GM12874 (cell line): ENCODE measurements at regions not wholly inside any gene's neighbourhood (a gene's known extent, or its start where the extent isn't known, plus 50 kb on each side); places are given as distances from the start of the nearest gene placed in this dataset.

Experiments
- TF ChIP-seq, protein P1 (sequence below): IDR thresholded peaks from 2 replicates; pipeline ENCODE4 v1.5.1; 2011; ENCODE audit warnings: low read depth, mild to moderate bottlenecking, control low read depth, low read length, moderate library complexity; ENCODE audit not compliant: insufficient read depth

DNA sequence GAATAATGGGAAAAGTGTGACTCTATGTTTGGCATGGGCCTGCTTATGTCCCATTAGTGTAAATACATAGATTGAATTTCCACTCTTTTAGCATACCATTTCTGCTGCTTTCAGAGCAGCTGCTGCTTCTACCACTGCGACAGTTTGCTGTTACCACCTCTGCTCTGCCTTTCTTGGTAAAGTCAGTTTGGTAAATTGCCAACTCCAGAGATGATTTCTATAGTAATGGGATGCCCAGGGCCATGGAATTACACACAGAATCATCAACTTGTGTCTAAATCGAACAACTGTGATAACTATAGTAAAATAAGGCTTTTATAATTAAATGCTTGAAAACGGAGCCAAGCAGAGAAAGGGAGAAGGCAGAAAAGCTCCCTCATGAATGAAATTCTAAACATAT lies 168.4 kb upstream of the VEPH1 start:
- TF ChIP-seq, protein P1, sequence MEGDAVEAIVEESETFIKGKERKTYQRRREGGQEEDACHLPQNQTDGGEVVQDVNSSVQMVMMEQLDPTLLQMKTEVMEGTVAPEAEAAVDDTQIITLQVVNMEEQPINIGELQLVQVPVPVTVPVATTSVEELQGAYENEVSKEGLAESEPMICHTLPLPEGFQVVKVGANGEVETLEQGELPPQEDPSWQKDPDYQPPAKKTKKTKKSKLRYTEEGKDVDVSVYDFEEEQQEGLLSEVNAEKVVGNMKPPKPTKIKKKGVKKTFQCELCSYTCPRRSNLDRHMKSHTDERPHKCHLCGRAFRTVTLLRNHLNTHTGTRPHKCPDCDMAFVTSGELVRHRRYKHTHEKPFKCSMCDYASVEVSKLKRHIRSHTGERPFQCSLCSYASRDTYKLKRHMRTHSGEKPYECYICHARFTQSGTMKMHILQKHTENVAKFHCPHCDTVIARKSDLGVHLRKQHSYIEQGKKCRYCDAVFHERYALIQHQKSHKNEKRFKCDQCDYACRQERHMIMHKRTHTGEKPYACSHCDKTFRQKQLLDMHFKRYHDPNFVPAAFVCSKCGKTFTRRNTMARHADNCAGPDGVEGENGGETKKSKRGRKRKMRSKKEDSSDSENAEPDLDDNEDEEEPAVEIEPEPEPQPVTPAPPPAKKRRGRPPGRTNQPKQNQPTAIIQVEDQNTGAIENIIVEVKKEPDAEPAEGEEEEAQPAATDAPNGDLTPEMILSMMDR: no peak

DNA sequence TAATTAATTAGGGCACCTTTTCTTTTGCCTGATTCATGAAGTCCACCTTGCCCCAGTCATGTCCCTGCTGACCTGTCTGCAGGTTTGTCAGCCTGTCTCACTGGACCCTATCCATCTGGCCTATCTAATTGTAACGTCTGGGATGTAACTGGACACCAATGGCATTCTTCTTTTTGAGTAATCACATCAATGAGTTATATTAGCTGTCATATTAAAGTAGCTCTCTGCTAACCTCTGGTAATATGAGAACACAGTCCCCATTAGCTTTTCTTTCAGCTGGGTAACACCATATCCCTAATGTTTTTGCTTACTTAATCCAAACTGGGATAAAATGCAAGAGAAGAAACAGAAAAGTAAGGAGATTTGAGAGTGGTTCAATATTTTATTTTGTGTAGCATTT lies 166.2 kb upstream of the VEPH1 start:
- TF ChIP-seq, protein P1: no peak

DNA sequence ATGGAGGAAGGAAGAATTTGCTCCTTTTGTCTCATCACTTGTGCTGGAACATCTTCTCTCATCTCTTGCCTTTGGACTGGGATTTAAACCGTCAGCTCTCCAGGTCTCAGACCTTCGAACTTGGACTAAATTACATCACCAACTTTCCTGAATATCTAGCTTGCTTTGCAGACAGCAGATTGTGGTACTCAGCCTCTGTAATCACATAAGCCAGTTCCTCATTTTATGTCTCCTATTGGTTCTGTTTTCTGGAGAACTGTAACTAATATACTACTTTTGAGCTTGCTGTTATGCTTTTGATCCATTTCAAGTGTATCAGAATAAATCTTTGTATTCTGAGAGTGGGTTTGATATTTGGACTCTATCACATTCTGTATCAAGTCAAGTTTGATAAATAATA lies 164.3 kb upstream of the VEPH1 start:
- TF ChIP-seq, protein P1: no peak

DNA sequence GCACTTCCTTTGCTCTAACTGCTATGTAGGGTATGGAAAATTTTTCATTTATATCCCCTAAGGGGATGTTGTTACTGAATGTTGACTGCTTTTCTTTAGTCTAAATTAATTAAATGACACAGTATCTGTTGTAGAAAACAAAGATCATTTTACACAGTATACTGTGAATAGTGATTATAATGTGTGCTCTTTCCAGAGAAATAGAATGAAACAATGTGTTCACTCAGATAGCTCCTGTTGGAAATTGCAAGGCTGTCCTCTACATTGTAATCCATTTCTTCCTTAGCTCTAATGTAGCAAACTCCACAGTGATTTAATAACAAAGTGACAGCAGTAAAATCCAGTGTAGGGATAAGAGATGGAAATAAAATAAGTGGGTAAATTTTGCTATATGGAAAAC lies 159.0 kb upstream of the VEPH1 start:
- TF ChIP-seq, protein P1: no peak

GRCh38 chr3:157660847-157661246 lies 157.6 kb upstream of the VEPH1 start:
- TF ChIP-seq, protein P1: no peak

DNA sequence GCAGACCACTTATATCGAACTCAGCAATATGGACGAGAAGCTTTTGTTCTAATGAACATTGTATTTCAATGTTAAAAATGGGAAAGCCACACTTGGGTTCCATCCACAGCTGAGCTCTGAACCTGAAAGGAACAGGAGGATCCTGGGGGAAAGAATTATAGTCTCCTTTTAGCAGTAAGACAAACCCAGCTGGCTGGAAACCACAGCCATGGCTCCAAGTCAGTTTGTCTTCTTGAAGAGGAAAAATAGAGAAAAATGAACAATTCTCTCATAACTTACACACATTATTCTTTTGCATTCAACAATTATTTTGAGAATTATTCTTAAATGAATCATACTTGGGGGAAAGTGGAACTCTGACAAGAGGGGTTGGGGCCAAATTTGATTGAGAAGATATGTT lies 149.2 kb upstream of the VEPH1 start:
- TF ChIP-seq, protein P1: no peak

- TF ChIP-seq, protein P1: no peak
Observed at GRCh38 chr3:157650699-157651098, 147.5 kb upstream of the VEPH1 start.

DNA sequence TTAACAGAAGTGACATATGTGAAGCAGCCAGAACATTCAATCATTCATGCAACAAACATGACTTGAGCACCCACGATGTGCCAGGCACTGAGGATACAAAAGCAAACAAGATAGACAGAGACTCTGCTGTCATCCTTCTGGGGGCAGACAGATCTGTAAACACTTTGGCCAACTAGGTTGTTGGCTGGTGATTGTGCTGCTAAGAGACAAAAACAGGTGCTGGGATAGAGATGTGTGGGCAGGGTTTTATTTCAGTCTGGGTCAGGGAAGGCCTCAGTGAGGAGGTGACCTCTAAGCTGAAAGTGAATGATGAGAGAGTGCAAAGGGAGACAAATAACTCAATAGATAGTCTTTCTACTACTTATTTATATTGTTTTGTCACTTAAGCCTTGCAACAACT lies 147.0 kb upstream of the VEPH1 start:
- TF ChIP-seq, protein P1: no peak
